ENCODE measurements at regions not wholly inside any gene's neighbourhood (a gene's known extent, or its start where the extent isn't known, plus 50 kb on each side); places are given as distances from the start of the nearest gene placed in this dataset.

GRCh38 chr4:8796096-8796495 is 75.5 kb downstream of the HMX1 start:
- no peak for DNase-seq

GRCh38 chr4:8795140-8795539 is 76.5 kb downstream of the HMX1 start:
- DNase-seq, result no peak

- no peak for DNase-seq
Measured at GRCh38 chr4:8794491-8794890, 77.1 kb downstream of the HMX1 start.

- DNase-seq, result no peak
Measured at GRCh38 chr4:8793571-8794160, 78.0 kb downstream of the HMX1 start.

- DNase-seq, result no peak
Measured at GRCh38 chr4:8792491-8792890, 79.1 kb downstream of the HMX1 start.

- no peak for DNase-seq
Measured at GRCh38 chr4:8791609-8792008, 80.0 kb downstream of the HMX1 start.

GRCh38 chr4:8790749-8791148 is 80.9 kb downstream of the HMX1 start:
- DNase-seq, result no peak

GRCh38 chr4:8788174-8788573 is 83.5 kb downstream of the HMX1 start:
- no peak for DNase-seq

GRCh38 chr4:8786166-8786565 is 85.5 kb downstream of the HMX1 start:
- no peak for DNase-seq

GRCh38 chr4:8785656-8786142 is 85.9 kb downstream of the HMX1 start:
- no peak for DNase-seq

GRCh38 chr4:8783736-8784135 is 87.9 kb downstream of the HMX1 start:
- no peak for DNase-seq

GRCh38 chr4:8782135-8782534 is 89.5 kb downstream of the HMX1 start:
- DNase-seq, result no peak

GRCh38 chr4:8781641-8782040 is 90.0 kb downstream of the HMX1 start:
- no peak for DNase-seq

GRCh38 chr4:8780596-8781368 is 90.9 kb downstream of the HMX1 start:
- DNase-seq, result no peak

- no peak for DNase-seq
Measured at GRCh38 chr4:8780086-8780485, 91.6 kb downstream of the HMX1 start.

GRCh38 chr4:8779490-8779932 is 92.1 kb downstream of the HMX1 start:
- no peak for DNase-seq

- DNase-seq, result no peak
Measured at GRCh38 chr4:8778760-8779159, 92.9 kb downstream of the HMX1 start.

GRCh38 chr4:8778291-8778690 is 93.3 kb downstream of the HMX1 start:
- no peak for DNase-seq

- DNase-seq, result no peak
Measured at GRCh38 chr4:8777320-8778196, 94.1 kb downstream of the HMX1 start.

- no peak for DNase-seq
Measured at GRCh38 chr4:8776366-8776765, 95.3 kb downstream of the HMX1 start.

GRCh38 chr4:8775751-8776355 is 95.8 kb downstream of the HMX1 start:
- no peak for DNase-seq

- no peak for DNase-seq
Measured at GRCh38 chr4:8775121-8775520, 96.5 kb downstream of the HMX1 start.

- no peak for DNase-seq
Measured at GRCh38 chr4:8774071-8774470, 97.6 kb downstream of the HMX1 start.
